ENCODE measurements at regions not wholly inside any gene's neighbourhood (a gene's known extent, or its start where the extent isn't known, plus 50 kb on each side); places are given as distances from the start of the nearest gene placed in this dataset.

DNA sequence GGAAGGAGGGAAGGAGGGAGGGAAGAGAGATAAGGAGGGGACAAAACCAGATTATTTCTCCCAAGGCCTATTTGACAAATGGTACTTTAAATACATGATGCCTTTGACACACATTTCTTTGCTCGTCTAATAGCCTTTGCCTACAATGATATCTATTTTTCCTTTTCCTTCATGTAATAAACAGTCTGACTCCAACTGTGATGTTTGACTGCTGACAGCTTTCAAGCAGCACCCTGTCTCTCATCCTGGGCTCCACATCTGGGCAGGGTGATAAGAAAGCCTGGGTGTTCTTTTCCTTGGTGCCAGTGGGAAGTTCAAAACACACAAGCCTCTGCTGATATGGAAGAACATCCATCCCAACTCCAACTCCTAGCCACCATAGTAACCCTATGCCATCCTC is 1277.7 kb upstream of the NXPH2 start:
- H3K4me3 ChIP-seq (ENCODE audit: low read depth, low read length), result no peak overlapping the region
- H3K9me3 ChIP-seq (ENCODE audit: control insufficient read depth, insufficient read depth, low read length), result peaks cover 6% of the 10 kb centered on the region
- POLR2A ChIA-PET, result no interaction called here
- CTCF ChIA-PET, result no interaction called here
- no peaks in the 10 kb centered on the region for H3K27me3 ChIP-seq (ENCODE audit: control insufficient read depth, insufficient read depth, low read length)
- H3K27ac ChIP-seq (ENCODE audit: low read depth, low read length), result no peak overlapping the region
- TF ChIP-seq, protein P1, sequence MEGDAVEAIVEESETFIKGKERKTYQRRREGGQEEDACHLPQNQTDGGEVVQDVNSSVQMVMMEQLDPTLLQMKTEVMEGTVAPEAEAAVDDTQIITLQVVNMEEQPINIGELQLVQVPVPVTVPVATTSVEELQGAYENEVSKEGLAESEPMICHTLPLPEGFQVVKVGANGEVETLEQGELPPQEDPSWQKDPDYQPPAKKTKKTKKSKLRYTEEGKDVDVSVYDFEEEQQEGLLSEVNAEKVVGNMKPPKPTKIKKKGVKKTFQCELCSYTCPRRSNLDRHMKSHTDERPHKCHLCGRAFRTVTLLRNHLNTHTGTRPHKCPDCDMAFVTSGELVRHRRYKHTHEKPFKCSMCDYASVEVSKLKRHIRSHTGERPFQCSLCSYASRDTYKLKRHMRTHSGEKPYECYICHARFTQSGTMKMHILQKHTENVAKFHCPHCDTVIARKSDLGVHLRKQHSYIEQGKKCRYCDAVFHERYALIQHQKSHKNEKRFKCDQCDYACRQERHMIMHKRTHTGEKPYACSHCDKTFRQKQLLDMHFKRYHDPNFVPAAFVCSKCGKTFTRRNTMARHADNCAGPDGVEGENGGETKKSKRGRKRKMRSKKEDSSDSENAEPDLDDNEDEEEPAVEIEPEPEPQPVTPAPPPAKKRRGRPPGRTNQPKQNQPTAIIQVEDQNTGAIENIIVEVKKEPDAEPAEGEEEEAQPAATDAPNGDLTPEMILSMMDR (IDR thresholded peaks at IDR 0.05; ENCODE audit: low read depth, low read length), result no peak
- DNase-seq (ENCODE audit: low read depth, low spot score), result no peak

DNA sequence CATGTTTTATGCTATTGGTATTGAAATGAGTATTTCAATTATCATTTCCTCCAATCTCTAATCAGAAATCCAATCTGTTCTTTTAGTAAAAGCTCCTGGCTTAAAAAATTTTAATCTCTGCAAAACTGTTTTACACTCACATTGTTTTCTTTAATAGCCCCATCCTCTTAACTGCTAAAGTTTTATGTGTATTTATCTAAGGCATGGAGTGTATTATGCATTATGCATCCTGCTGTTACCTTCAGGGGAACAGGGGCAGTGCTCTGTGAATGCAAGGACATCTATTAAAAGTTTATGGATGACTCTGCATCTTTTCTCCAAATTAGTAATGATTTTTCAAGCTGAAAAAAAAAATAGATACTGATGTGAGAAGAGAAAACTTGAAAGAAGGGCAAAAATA is 1261.6 kb upstream of the NXPH2 start:
- no peaks in the 10 kb centered on the region for H3K27me3 ChIP-seq (ENCODE audit: control insufficient read depth, insufficient read depth, low read length)
- ChIA-PET CTCF (no interaction called here), POLR2A (no interaction called here)
- TF ChIP-seq, protein P1 (IDR thresholded peaks at IDR 0.05; ENCODE audit: low read depth, low read length), result no peak
- H3K27ac ChIP-seq (ENCODE audit: low read depth, low read length), result no peak overlapping the region
- H3K4me3 ChIP-seq (ENCODE audit: low read depth, low read length), result no peak overlapping the region
- peaks cover 13% of the 10 kb centered on the region for H3K9me3 ChIP-seq (ENCODE audit: control insufficient read depth, insufficient read depth, low read length)
- DNase-seq (ENCODE audit: low read depth, low spot score), result no peak

DNA sequence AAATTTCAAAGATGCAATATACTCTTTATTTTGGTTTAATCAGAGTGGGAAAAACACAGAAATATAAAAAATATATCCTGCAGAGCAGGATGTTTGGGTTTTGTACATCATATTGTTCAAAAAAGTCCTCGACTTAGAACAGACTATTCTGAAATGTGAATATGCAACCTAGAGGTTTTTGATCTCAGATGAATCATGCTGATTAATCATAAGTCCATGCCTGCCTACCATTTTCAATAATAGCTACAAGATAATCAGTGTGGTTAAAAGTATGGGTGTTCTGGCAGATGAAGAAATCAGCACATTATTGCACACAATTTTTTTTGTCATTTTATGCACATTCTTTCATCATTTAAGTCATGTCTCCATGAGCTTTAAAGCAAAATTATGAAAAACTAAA is 1261.0 kb upstream of the NXPH2 start:
- DNase-seq (ENCODE audit: low read depth, low spot score), result no peak
- TF ChIP-seq, protein P1 (IDR thresholded peaks at IDR 0.05; ENCODE audit: low read depth, low read length), result no peak
- Histone ChIP-seq H3K27ac (ENCODE audit: low read depth, low read length) (no peak overlapping the region), H3K4me3 (ENCODE audit: low read depth, low read length) (no peak overlapping the region), H3K9me3 (ENCODE audit: control insufficient read depth, insufficient read depth, low read length) (peaks cover 13% of the 10 kb centered on the region), H3K27me3 (ENCODE audit: control insufficient read depth, insufficient read depth, low read length) (no peaks in the 10 kb centered on the region)
- ChIA-PET CTCF (no interaction called here), POLR2A (no interaction called here)

DNA sequence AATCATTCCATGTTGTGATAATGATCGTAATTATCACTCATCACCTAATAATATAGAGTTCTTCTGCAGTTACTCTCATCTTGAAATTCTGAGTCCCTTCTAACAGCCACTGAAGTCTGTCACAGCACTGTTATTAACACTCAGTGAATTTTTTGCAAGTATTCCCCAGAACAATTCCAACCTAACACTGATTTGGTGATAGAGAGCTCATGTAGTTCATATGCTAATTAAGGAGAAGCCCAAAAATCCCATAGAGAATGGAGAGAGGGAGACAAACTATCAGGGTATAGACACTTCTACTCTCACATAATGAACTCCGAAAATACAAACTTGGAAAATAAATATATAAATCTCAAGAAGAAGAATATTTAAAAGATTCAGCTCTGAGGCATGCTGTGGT is 1253.4 kb upstream of the NXPH2 start:
- ChIA-PET POLR2A (no interaction called here), CTCF (no interaction called here)
- DNase-seq (ENCODE audit: low read depth, low spot score), result no peak
- H3K9me3 ChIP-seq (ENCODE audit: control insufficient read depth, insufficient read depth, low read length), result peaks cover 9% of the 10 kb centered on the region
- H3K4me3 ChIP-seq (ENCODE audit: low read depth, low read length), result no peak overlapping the region
- H3K27me3 ChIP-seq (ENCODE audit: control insufficient read depth, insufficient read depth, low read length), result no peaks in the 10 kb centered on the region
- H3K27ac ChIP-seq (ENCODE audit: low read depth, low read length), result no peak overlapping the region
- TF ChIP-seq, protein P1 (IDR thresholded peaks at IDR 0.05; ENCODE audit: low read depth, low read length), result no peak

DNA sequence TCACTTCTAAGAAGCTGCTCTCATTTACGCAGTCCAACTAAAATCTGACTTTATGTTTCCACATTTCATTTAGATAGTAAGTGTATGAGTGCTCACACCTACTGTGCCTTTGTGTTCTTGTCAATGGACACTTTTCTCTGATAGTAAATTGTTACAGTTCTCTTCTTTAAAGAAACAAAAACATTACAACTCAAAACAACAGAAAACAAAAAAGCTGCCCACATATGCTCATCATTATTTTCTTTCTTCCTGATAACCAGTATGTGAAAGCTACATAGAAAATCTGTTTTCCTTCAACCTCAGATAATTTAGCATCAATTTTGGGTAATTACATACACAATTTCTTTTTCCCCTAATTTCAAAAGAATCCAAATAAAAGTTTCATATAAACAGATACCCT is 1247.8 kb upstream of the NXPH2 start:
- CTCF ChIA-PET, result no interaction called here
- POLR2A ChIA-PET, result no interaction called here

More for the DNA sequence above, 1247.8 kb upstream of the NXPH2 start:
- Histone ChIP-seq H3K27me3 (ENCODE audit: control insufficient read depth, insufficient read depth, low read length) (no peaks in the 10 kb centered on the region), H3K27ac (ENCODE audit: low read depth, low read length) (no peak overlapping the region), H3K9me3 (ENCODE audit: control insufficient read depth, insufficient read depth, low read length) (peaks cover 11% of the 10 kb centered on the region), H3K4me3 (ENCODE audit: low read depth, low read length) (no peak overlapping the region)
- no peak for DNase-seq (ENCODE audit: low read depth, low spot score)
- TF ChIP-seq, protein P1 (IDR thresholded peaks at IDR 0.05; ENCODE audit: low read depth, low read length), result no peak
